ENCODE measurements at regions not wholly inside any gene's neighbourhood (a gene's known extent, or its start where the extent isn't known, plus 50 kb on each side); places are given as distances from the start of the nearest gene placed in this dataset.

GRCh38 chr10:36023939-36024338 lies 381.8 kb upstream of the FZD8 start:
- TF ChIP-seq, protein P1, sequence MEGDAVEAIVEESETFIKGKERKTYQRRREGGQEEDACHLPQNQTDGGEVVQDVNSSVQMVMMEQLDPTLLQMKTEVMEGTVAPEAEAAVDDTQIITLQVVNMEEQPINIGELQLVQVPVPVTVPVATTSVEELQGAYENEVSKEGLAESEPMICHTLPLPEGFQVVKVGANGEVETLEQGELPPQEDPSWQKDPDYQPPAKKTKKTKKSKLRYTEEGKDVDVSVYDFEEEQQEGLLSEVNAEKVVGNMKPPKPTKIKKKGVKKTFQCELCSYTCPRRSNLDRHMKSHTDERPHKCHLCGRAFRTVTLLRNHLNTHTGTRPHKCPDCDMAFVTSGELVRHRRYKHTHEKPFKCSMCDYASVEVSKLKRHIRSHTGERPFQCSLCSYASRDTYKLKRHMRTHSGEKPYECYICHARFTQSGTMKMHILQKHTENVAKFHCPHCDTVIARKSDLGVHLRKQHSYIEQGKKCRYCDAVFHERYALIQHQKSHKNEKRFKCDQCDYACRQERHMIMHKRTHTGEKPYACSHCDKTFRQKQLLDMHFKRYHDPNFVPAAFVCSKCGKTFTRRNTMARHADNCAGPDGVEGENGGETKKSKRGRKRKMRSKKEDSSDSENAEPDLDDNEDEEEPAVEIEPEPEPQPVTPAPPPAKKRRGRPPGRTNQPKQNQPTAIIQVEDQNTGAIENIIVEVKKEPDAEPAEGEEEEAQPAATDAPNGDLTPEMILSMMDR (IDR thresholded peaks at IDR 0.05) = no peak
- no peak for TF ChIP-seq POLR2A (IDR thresholded peaks at IDR 0.05)
